Endothelial cell of umbilical vein (primary cell): ENCODE measurements at regions not wholly inside any gene's neighbourhood (a gene's known extent, or its start where the extent isn't known, plus 50 kb on each side); places are given as distances from the start of the nearest gene placed in this dataset.

Source experiments
- BruUV-seq: library from RNA; stranded (reverse); fragments of 400-500 nt; replicated peaks from 2 replicates; lab custom pipeline; 2021; lab: Mats Ljungman, UMichigan
- CTCF ChIA-PET: fragments of 300-600, 350-600 bp; sonication (Branson Sonifier 250); formaldehyde crosslinking; loops from one replicate; lab custom pipeline; 2021; ENCODE audit warnings: antibody characterized with exemption, inconsistent platforms; lab: Charles Lee
- POLR2A ChIA-PET: fragments of 300-600, 350-600 bp; sonication (Branson Sonifier 250); formaldehyde crosslinking; loops from one replicate; lab custom pipeline; 2021; ENCODE audit warnings: antibody characterized with exemption, inconsistent platforms; lab: Charles Lee
- DNase-seq: peaks from one replicate; pipeline ENCODE4 v3.0.0-alpha.2; 2011; ENCODE audit warnings: low read depth, low spot score
- FAIRE-seq: peaks from 2 replicates; lab custom pipeline; 2011; peaks lifted over from hg19 to GRCh38; lab: Jason Lieb, UNC
- H2AFZ ChIP-seq: 2 replicates; pipeline ENCODE4 v1.6.0; 2012; ENCODE audit warnings: low read depth, low read length, control low read depth, inconsistent platforms
- H3K27ac ChIP-seq: 2 replicates; pipeline ENCODE4 v1.5.1; 2011; ENCODE audit warnings: low read depth, mild to moderate bottlenecking, control low read depth, low read length, moderate library complexity; ENCODE audit not compliant: insufficient read depth
- H3K27me3 ChIP-seq, 2 experiments: 2 replicates each; pipeline versions ENCODE4 v1.6.0 to v1.6.1; 2011; ENCODE audit warnings: low read length in 2 of 2, mixed read lengths in 1 of 2; ENCODE audit not compliant: control insufficient read depth in 2 of 2, insufficient read depth in 2 of 2
- H3K36me3 ChIP-seq, 2 experiments: 2 replicates in 1 of 2; 3 replicates in 1 of 2; pipeline ENCODE4 v1.5.1; 2011; ENCODE audit warnings: low read length in 2 of 2, mild to moderate bottlenecking in 1 of 2, moderate library complexity in 1 of 2; ENCODE audit not compliant: control insufficient read depth in 2 of 2, insufficient read depth in 2 of 2; ENCODE audit errors: extremely low read depth in 1 of 2
- H3K4me1 ChIP-seq: 3 replicates; pipeline ENCODE4 v1.5.1; 2011; ENCODE audit warnings: mild to moderate bottlenecking, low read length; ENCODE audit not compliant: control insufficient read depth, insufficient read depth; ENCODE audit errors: extremely low read depth
- H3K4me2 ChIP-seq: 2 replicates; pipeline ENCODE4 v1.6.1; 2011; ENCODE audit warnings: low read length, control low read depth, mixed read lengths; ENCODE audit not compliant: insufficient read depth
- H3K4me3 ChIP-seq, 3 experiments: fragments of 200-600 bp in 1 of 3; sonication (generic), shearing (Covaris generic) in 1 of 3; replicated peaks in 1 of 3; 2 replicates each; pipeline ENCODE4 v1.5.1; 2011 to 2016; ENCODE audit warnings: control low read depth in 3 of 3, low read length in 3 of 3, mild to moderate bottlenecking in 2 of 3, inconsistent platforms in 1 of 3, low read depth in 1 of 3, moderate library complexity in 1 of 3; ENCODE audit not compliant: insufficient read depth in 1 of 3
- H3K79me2 ChIP-seq: 2 replicates; pipeline ENCODE4 v1.6.0; 2012; ENCODE audit warnings: low read length, inconsistent platforms; ENCODE audit not compliant: control insufficient read depth, insufficient read depth
- H3K9ac ChIP-seq: replicated peaks from 2 replicates; pipeline ENCODE3; 2011; ENCODE audit warnings: low read length, control low read depth; ENCODE audit not compliant: insufficient read depth; ENCODE audit errors: extremely low read depth
- H3K9me1 ChIP-seq: replicated peaks from 3 replicates; pipeline ENCODE4 v1.6.0; 2011; ENCODE audit warnings: mild to moderate bottlenecking, low read length; ENCODE audit not compliant: control insufficient read depth, insufficient read depth; ENCODE audit errors: extremely low read depth
- H3K9me3 ChIP-seq: replicated peaks from 2 replicates; pipeline ENCODE4 v1.5.1; 2012; ENCODE audit warnings: low read length, inconsistent platforms; ENCODE audit not compliant: control insufficient read depth, insufficient read depth
- H4K20me1 ChIP-seq: replicated peaks from 2 replicates; pipeline ENCODE3; 2011; ENCODE audit warnings: mild to moderate bottlenecking, low read length; ENCODE audit not compliant: control insufficient read depth, insufficient read depth; ENCODE audit errors: extremely low read depth
- CTCF ChIP-seq, 2 donors: IDR thresholded peaks; 1 replicate in 1 of 2; 2 replicates in 1 of 2; pipeline ENCODE4 v1.5.1; 2011; ENCODE audit warnings: low read length in 2 of 2, mild to moderate bottlenecking in 2 of 2, moderate library complexity in 2 of 2, control low read depth in 1 of 2, inconsistent platforms in 1 of 2, low read depth in 1 of 2; ENCODE audit not compliant: insufficient read depth in 1 of 2; ENCODE audit errors: extremely low read depth in 1 of 2
- EZH2 ChIP-seq: IDR thresholded peaks from 2 replicates; pipeline ENCODE4 v1.6.1; 2012; ENCODE audit warnings: borderline replicate concordance, low read depth, mild to moderate bottlenecking, moderate library complexity, low read length, inconsistent platforms; ENCODE audit not compliant: severe bottlenecking
- FOS ChIP-seq: IDR thresholded peaks from 2 replicates; pipeline ENCODE4 v1.6.1; 2011; ENCODE audit warnings: mild to moderate bottlenecking, low read length, moderate library complexity, borderline replicate concordance; ENCODE audit not compliant: insufficient read depth
- GATA2 ChIP-seq: IDR thresholded peaks from 2 replicates; pipeline ENCODE4 v1.7.0; 2011; ENCODE audit warnings: low read depth, mild to moderate bottlenecking, moderate library complexity, mixed read lengths, low read length; ENCODE audit not compliant: insufficient read length, insufficient read depth
- JUN ChIP-seq: IDR thresholded peaks from 2 replicates; pipeline ENCODE4 v1.6.1; 2011; ENCODE audit warnings: borderline replicate concordance, low read depth; ENCODE audit not compliant: insufficient read length, insufficient read depth
- MAX ChIP-seq: IDR thresholded peaks from 2 replicates; pipeline ENCODE4 v1.6.1; 2011; ENCODE audit not compliant: insufficient read depth, insufficient read length
- MYC ChIP-seq: IDR thresholded peaks from one replicate; pipeline ENCODE4 v1.6.1; 2011; ENCODE audit warnings: mild to moderate bottlenecking, low read depth, low read length
- POLR2A ChIP-seq: IDR thresholded peaks from 2 replicates; pipeline ENCODE4 v1.6.1; 2012; ENCODE audit warnings: low read depth, mild to moderate bottlenecking, control low read depth, low read length
- POLR2AphosphoS5 ChIP-seq: IDR thresholded peaks from 2 replicates; pipeline ENCODE4 v1.6.1; 2012; ENCODE audit warnings: low read depth, mild to moderate bottlenecking, control low read depth, low read length, moderate library complexity; ENCODE audit not compliant: insufficient read depth
- dilution Hi-C: fragments of 300-500 bp; cut with MboI; formaldehyde crosslinking; loops from one replicate; pipeline ENCODE4 v1.15.0; 2019; ENCODE audit warnings: low sequenced_read_pairs; ENCODE audit not compliant: extremely low pct_ligation_motif_present
- intact Hi-C: fragments of 100-400 bp; cut with micrococcal nuclease; formaldehyde crosslinking; loops from one replicate; pipeline ENCODE4 v1.10.0; 2022

GRCh38 chr1:228986093-228986904 is 251.0 kb downstream of the RHOU start:
- no peak overlapping the region for H3K4me2 ChIP-seq
- no peaks in the 10 kb centered on the region for H3K4me1 ChIP-seq
- H3K9me1 ChIP-seq: no peaks in the 10 kb centered on the region
- no peak for FAIRE-seq
- H3K9ac ChIP-seq: no peak overlapping the region
- BruUV-seq: no TSS peak
- dilution Hi-C loops (no loop called here), intact Hi-C loops (no loop called here)
- no peak overlapping the region for H2AFZ ChIP-seq
- CTCF ChIA-PET: interaction anchor here (1.0 to 1.2 kb wide), 2 partner anchors 7 to 12 kb away, joined by 3 read pairs; no protein-coding TSS in a partner anchor
- no peak overlapping the region for H3K4me3 ChIP-seq
- TF ChIP-seq POLR2AphosphoS5 (no peak), POLR2A (no peak), MYC (no peak), CTCF (IDR thresholded peaks at IDR 0.05; ENCODE audit: extremely low read depth in 1 of 2, insufficient read depth in 1 of 2, low read depth in 1 of 2, low read length in 2 of 2) (no peak), JUN (no peak), EZH2 (no peak), MAX (no peak), FOS (no peak), GATA2 (no peak)
- POLR2A ChIA-PET: interaction anchor here (0.5 kb wide), 1 partner anchor 27 kb away, joined by 3 read pairs; no protein-coding TSS in a partner anchor
- no peak for DNase-seq
- no peaks in the 10 kb centered on the region for H3K79me2 ChIP-seq
- H3K9me3 ChIP-seq: no peaks in the 10 kb centered on the region
- H3K27me3 ChIP-seq: no peaks in the 10 kb centered on the region
- H3K27ac ChIP-seq: no peak overlapping the region
- no peaks in the 10 kb centered on the region for H3K36me3 ChIP-seq
- H4K20me1 ChIP-seq: no peaks in the 10 kb centered on the region
